SK-N-SH (cell line): ENCODE measurements at regions not wholly inside any gene's neighbourhood (a gene's known extent, or its start where the extent isn't known, plus 50 kb on each side); places are given as distances from the start of the nearest gene placed in this dataset.

Experiments
- CTCF ChIA-PET: fragments of 300-600, 350-600 bp; formaldehyde crosslinking; extraction: SDS; loops from one replicate; lab custom pipeline; 2021; lab: Yijun Ruan, JAX
- POLR2A ChIA-PET: fragments of 350-600 bp; sonication (Branson Sonifier 250); formaldehyde crosslinking; extraction: SDS; loops from one replicate; lab custom pipeline; 2020; ENCODE audit warnings: antibody characterized with exemption, inconsistent platforms; lab: Yijun Ruan, JAX
- DNase-seq: peaks from one replicate; pipeline ENCODE4 v3.0.0; 2012
- H2AFZ ChIP-seq: fragments of 200-600 bp; sonication (generic); 2 replicates; pipeline ENCODE4 v1.8.1; 2016; ENCODE audit warnings: antibody characterized with exemption, mild to moderate bottlenecking, low read depth
- H3F3A ChIP-seq: fragments of 200-600 bp; sonication (generic); replicated peaks from 2 replicates; pipeline ENCODE3; 2016; ENCODE audit warnings: antibody characterized with exemption, mild to moderate bottlenecking; ENCODE audit not compliant: insufficient read depth
- H3K27ac ChIP-seq, 2 experiments: fragments of 200-500 bp in 1 of 2; fragments of 200-600 bp in 1 of 2; sonication (Bioruptor generic) in 1 of 2; sonication (generic), shearing (Covaris generic) in 1 of 2; 2 replicates each; pipeline versions ENCODE4 v1.5.1 to v1.6.1; 2014 to 2016; ENCODE audit warnings: low read depth in 2 of 2, inconsistent platforms in 1 of 2, low read length in 1 of 2, mild to moderate bottlenecking in 1 of 2, mixed read lengths in 1 of 2
- H3K27me3 ChIP-seq: fragments of 200-600 bp; sonication (generic), shearing (Covaris generic); 2 replicates; pipeline ENCODE4 v1.6.1; 2016; ENCODE audit warnings: mixed run types; ENCODE audit not compliant: insufficient read depth
- H3K36me3 ChIP-seq, 2 experiments: fragments of 200-500 bp in 1 of 2; fragments of 200-600 bp in 1 of 2; sonication (Bioruptor generic) in 1 of 2; sonication (generic) in 1 of 2; replicated peaks in 1 of 2; 2 replicates each; pipeline versions ENCODE3 to v1.5.1; 2014 to 2016; ENCODE audit warnings: low read length in 1 of 2, mild to moderate bottlenecking in 1 of 2; ENCODE audit not compliant: insufficient read depth in 2 of 2, control insufficient read depth in 1 of 2
- H3K4me1 ChIP-seq, 2 experiments: fragments of 200-500 bp in 1 of 2; fragments of 200-600 bp in 1 of 2; sonication (Bioruptor generic) in 1 of 2; sonication (generic), shearing (Covaris generic) in 1 of 2; 2 replicates each; pipeline versions ENCODE4 v1.5.1 to v1.6.1; 2014 to 2016; ENCODE audit warnings: low read depth in 1 of 2, low read length in 1 of 2, mixed run types in 1 of 2; ENCODE audit not compliant: insufficient read depth in 2 of 2, control insufficient read depth in 1 of 2
- H3K4me2 ChIP-seq: fragments of 200-600 bp; sonication (generic), shearing (Covaris generic); 2 replicates; pipeline ENCODE4 v1.6.1; 2017; ENCODE audit warnings: mixed run types
- H3K4me3 ChIP-seq, 2 experiments: fragments of 200-500 bp in 1 of 2; fragments of 200-600 bp in 1 of 2; sonication (Bioruptor generic) in 1 of 2; sonication (generic), shearing (Covaris generic) in 1 of 2; 2 replicates each; pipeline versions ENCODE4 v1.5.1 to v1.8.1; 2014 to 2016; ENCODE audit warnings: low read depth in 2 of 2, inconsistent platforms in 1 of 2, low read length in 1 of 2, mild to moderate bottlenecking in 1 of 2, mixed read lengths in 1 of 2, moderate library complexity in 1 of 2
- H3K79me2 ChIP-seq: fragments of 200-600 bp; sonication (generic); 2 replicates; pipeline ENCODE4 v1.8.1; 2017; ENCODE audit warnings: mild to moderate bottlenecking; ENCODE audit not compliant: insufficient read depth
- H3K9ac ChIP-seq: fragments of 200-600 bp; sonication (generic); 2 replicates; pipeline ENCODE4 v1.6.1; 2017; ENCODE audit warnings: mixed run types
- H3K9me2 ChIP-seq: fragments of 200-600 bp; sonication (generic); 2 replicates; pipeline ENCODE4 v1.6.1; 2017; ENCODE audit warnings: mixed run types
- H3K9me3 ChIP-seq: fragments of 200-600 bp; sonication (generic); 2 replicates; pipeline ENCODE4 v1.6.1; 2017; ENCODE audit warnings: mixed run types, mild to moderate bottlenecking, moderate library complexity
- H4K20me1 ChIP-seq: fragments of 200-600 bp; sonication (generic); 2 replicates; pipeline ENCODE4 v1.6.1; 2017; ENCODE audit warnings: mild to moderate bottlenecking, mixed run types; ENCODE audit not compliant: insufficient read depth
- CHD2 ChIP-seq: fragments of 150-350 bp; IDR thresholded peaks from 2 replicates; pipeline ENCODE4 v1.6.1; 2018; ENCODE audit warnings: low read length; ENCODE audit not compliant: partially characterized antibody
- EP300 ChIP-seq, 2 experiments: IDR thresholded peaks; 2 replicates each; pipeline versions ENCODE4 v1.4.0 to v1.6.1; 2012; ENCODE audit warnings: borderline replicate concordance in 1 of 2, low read depth in 1 of 2, low read length in 1 of 2
- FOXJ3 ChIP-seq: sonication (generic); formaldehyde crosslinking; IDR thresholded peaks from 2 replicates; pipeline ENCODE4 v1.5.1; 2020; ENCODE audit warnings: mild to moderate bottlenecking, missing genetic modification reagents
- FOXM1 ChIP-seq: IDR thresholded peaks from 2 replicates; pipeline ENCODE4 v1.4.0; 2012; ENCODE audit warnings: low read depth, mild to moderate bottlenecking
- GABPA ChIP-seq: IDR thresholded peaks from 2 replicates; pipeline ENCODE4 v1.4.0; 2012; ENCODE audit warnings: low read depth, mild to moderate bottlenecking
- JUND ChIP-seq: IDR thresholded peaks from 2 replicates; pipeline ENCODE4 v1.4.0; 2012
- MEF2A ChIP-seq: IDR thresholded peaks from 2 replicates; pipeline ENCODE4 v1.4.0; 2012; ENCODE audit warnings: low read depth, borderline replicate concordance
- NRF1 ChIP-seq: IDR thresholded peaks from 2 replicates; pipeline ENCODE4 v1.6.1; 2012; ENCODE audit warnings: low read depth, mild to moderate bottlenecking, low read length
- RAD21 ChIP-seq: IDR thresholded peaks from 2 replicates; pipeline ENCODE4 v1.6.1; 2012; ENCODE audit warnings: mild to moderate bottlenecking, low read length
- RCOR1 ChIP-seq: fragments of 150-350 bp; IDR thresholded peaks from 2 replicates; pipeline ENCODE4 v1.6.1; 2017; ENCODE audit warnings: antibody characterized with exemption, low read length
- RFX5 ChIP-seq: IDR thresholded peaks from 2 replicates; pipeline ENCODE4 v1.6.1; 2012; ENCODE audit warnings: mild to moderate bottlenecking, improper control_type of control experiment, low read length
- RXRA ChIP-seq: IDR thresholded peaks from 2 replicates; pipeline ENCODE4 v1.4.0; 2012; ENCODE audit warnings: low read depth, mild to moderate bottlenecking, borderline replicate concordance
- TAF1 ChIP-seq: IDR thresholded peaks from 2 replicates; pipeline ENCODE4 v1.6.1; 2012; ENCODE audit warnings: low read depth, mild to moderate bottlenecking, low read length, moderate library complexity, borderline replicate concordance
- TCF12 ChIP-seq: IDR thresholded peaks from 2 replicates; pipeline ENCODE4 v1.4.0; 2012
- TEAD4 ChIP-seq: IDR thresholded peaks from 2 replicates; pipeline ENCODE4 v1.4.0; 2012; ENCODE audit warnings: mild to moderate bottlenecking, borderline replicate concordance; ENCODE audit not compliant: insufficient read depth
- YY1 ChIP-seq: IDR thresholded peaks from 2 replicates; pipeline ENCODE4 v1.4.0; 2012; ENCODE audit warnings: low read depth, mild to moderate bottlenecking
- WGBS: methylation state at CpG from one replicate; pipeline ENCODE4 v1.1.6; 2017; ENCODE audit warnings: low lambda C conversion rate; 5-methylcytosine and 5-hydroxymethylcytosine counted together
- TF ChIP-seq, protein P1 (sequence below): IDR thresholded peaks from 2 replicates; pipeline ENCODE4 v1.6.1; 2012; ENCODE audit warnings: mild to moderate bottlenecking, low read depth, low read length, moderate library complexity
- TF ChIP-seq, protein P2 (sequence below): IDR thresholded peaks from 2 replicates; pipeline ENCODE4; 2012
- TF ChIP-seq, protein P3 (sequence below): fragments of 150-350 bp; IDR thresholded peaks from 2 replicates; pipeline ENCODE4 v1.6.1; 2016; ENCODE audit warnings: mild to moderate bottlenecking, low read depth, low read length
- TF ChIP-seq, protein P4 (sequence below): IDR thresholded peaks from 2 replicates; pipeline ENCODE4 v1.4.0; 2012; ENCODE audit warnings: low read depth, borderline replicate concordance
- TF ChIP-seq, protein P5 (sequence below): fragments of 150-350 bp; IDR thresholded peaks from 2 replicates; pipeline ENCODE4 v1.6.1; 2017; ENCODE audit warnings: antibody characterized with exemption, low read length, low read depth, borderline replicate concordance

DNA sequence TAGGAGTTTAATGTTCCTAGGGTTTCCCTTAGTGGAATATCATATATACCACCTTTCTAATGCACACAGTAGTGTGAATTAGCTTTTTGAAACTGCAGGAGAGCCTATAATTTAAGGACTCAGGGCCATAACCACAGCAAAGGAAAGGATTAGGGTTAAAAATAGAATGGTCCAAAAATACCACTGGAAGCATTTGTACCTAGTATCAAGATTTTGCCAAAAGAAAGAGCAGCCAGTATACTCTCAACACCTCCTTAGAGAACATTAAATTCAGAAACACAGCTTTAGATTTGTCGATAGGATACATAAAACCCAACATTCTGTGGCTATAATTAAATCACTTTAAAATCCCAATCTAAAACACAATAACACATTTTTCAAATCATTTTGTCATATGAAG lies 634.9 kb downstream of the EPHA4 start (continued):
- TF ChIP-seq, protein P1, sequence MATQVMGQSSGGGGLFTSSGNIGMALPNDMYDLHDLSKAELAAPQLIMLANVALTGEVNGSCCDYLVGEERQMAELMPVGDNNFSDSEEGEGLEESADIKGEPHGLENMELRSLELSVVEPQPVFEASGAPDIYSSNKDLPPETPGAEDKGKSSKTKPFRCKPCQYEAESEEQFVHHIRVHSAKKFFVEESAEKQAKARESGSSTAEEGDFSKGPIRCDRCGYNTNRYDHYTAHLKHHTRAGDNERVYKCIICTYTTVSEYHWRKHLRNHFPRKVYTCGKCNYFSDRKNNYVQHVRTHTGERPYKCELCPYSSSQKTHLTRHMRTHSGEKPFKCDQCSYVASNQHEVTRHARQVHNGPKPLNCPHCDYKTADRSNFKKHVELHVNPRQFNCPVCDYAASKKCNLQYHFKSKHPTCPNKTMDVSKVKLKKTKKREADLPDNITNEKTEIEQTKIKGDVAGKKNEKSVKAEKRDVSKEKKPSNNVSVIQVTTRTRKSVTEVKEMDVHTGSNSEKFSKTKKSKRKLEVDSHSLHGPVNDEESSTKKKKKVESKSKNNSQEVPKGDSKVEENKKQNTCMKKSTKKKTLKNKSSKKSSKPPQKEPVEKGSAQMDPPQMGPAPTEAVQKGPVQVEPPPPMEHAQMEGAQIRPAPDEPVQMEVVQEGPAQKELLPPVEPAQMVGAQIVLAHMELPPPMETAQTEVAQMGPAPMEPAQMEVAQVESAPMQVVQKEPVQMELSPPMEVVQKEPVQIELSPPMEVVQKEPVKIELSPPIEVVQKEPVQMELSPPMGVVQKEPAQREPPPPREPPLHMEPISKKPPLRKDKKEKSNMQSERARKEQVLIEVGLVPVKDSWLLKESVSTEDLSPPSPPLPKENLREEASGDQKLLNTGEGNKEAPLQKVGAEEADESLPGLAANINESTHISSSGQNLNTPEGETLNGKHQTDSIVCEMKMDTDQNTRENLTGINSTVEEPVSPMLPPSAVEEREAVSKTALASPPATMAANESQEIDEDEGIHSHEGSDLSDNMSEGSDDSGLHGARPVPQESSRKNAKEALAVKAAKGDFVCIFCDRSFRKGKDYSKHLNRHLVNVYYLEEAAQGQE: no peak
- TF ChIP-seq EP300 (IDR thresholded peaks at IDR 0.05; ENCODE audit: borderline replicate concordance in 1 of 2, low read depth in 1 of 2, low read length in 1 of 2): no peak
- no peak for TF ChIP-seq RFX5

DNA sequence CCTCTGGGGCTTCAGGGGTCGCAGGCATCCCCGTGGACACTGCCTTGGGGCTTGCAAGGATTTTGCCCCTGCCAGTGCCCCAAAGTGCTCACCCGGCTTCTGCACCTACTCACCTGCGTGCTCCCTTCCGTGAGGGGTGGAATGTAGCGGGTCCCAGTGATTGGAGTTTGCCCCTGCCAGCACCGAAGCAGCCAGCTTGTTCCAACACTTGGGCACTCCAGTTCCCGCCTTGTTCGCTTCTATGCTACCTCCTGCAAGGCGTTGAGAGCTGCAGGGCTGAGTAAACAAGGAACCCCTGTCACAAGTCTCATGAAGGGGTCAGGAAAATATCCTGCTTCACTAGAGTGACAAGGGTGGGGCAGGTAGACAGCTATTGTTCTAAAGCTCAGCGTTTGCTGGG lies 631.5 kb downstream of the EPHA4 start:
- H3K9me3 ChIP-seq: no peaks in the 10 kb centered on the region
- TF ChIP-seq TAF1 (no peak), RXRA (no peak), RCOR1 (no peak), FOXM1 (no peak), NRF1 (no peak), FOXJ3 (CRISPR knock-in tag) (no peak), TCF12 (no peak), MEF2A (no peak), JUND (no peak), CHD2 (no peak), RAD21 (no peak), TEAD4 (no peak), YY1 (no peak), GABPA (no peak)
- TF ChIP-seq, protein P2, sequence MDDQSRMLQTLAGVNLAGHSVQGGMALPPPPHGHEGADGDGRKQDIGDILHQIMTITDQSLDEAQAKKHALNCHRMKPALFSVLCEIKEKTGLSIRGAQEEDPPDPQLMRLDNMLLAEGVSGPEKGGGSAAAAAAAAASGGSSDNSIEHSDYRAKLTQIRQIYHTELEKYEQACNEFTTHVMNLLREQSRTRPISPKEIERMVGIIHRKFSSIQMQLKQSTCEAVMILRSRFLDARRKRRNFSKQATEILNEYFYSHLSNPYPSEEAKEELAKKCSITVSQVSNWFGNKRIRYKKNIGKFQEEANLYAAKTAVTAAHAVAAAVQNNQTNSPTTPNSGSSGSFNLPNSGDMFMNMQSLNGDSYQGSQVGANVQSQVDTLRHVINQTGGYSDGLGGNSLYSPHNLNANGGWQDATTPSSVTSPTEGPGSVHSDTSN: no peak
- TF ChIP-seq, protein P3, sequence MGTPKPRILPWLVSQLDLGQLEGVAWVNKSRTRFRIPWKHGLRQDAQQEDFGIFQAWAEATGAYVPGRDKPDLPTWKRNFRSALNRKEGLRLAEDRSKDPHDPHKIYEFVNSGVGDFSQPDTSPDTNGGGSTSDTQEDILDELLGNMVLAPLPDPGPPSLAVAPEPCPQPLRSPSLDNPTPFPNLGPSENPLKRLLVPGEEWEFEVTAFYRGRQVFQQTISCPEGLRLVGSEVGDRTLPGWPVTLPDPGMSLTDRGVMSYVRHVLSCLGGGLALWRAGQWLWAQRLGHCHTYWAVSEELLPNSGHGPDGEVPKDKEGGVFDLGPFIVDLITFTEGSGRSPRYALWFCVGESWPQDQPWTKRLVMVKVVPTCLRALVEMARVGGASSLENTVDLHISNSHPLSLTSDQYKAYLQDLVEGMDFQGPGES: no peak
- TF ChIP-seq, protein P4, sequence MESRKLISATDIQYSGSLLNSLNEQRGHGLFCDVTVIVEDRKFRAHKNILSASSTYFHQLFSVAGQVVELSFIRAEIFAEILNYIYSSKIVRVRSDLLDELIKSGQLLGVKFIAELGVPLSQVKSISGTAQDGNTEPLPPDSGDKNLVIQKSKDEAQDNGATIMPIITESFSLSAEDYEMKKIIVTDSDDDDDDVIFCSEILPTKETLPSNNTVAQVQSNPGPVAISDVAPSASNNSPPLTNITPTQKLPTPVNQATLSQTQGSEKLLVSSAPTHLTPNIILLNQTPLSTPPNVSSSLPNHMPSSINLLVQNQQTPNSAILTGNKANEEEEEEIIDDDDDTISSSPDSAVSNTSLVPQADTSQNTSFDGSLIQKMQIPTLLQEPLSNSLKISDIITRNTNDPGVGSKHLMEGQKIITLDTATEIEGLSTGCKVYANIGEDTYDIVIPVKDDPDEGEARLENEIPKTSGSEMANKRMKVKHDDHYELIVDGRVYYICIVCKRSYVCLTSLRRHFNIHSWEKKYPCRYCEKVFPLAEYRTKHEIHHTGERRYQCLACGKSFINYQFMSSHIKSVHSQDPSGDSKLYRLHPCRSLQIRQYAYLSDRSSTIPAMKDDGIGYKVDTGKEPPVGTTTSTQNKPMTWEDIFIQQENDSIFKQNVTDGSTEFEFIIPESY: no peak
- TF ChIP-seq, protein P5, sequence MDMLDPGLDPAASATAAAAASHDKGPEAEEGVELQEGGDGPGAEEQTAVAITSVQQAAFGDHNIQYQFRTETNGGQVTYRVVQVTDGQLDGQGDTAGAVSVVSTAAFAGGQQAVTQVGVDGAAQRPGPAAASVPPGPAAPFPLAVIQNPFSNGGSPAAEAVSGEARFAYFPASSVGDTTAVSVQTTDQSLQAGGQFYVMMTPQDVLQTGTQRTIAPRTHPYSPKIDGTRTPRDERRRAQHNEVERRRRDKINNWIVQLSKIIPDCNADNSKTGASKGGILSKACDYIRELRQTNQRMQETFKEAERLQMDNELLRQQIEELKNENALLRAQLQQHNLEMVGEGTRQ: no peak
- H4K20me1 ChIP-seq: no peaks in the 10 kb centered on the region
- 47% methylated on average over 4 of the region's 11 CpGs for WGBS
- H3K27me3 ChIP-seq: no peaks in the 10 kb centered on the region
- no peaks in the 10 kb centered on the region for H3K4me1 ChIP-seq
- ChIA-PET CTCF (interaction anchor here (1.7 kb wide), 1 partner anchor 633 kb away, joined by 3 read pairs; no protein-coding TSS in a partner anchor), POLR2A (no interaction called here)
- no peaks in the 10 kb centered on the region for H3F3A ChIP-seq
- H3K9ac ChIP-seq: no peak overlapping the region
- H3K4me2 ChIP-seq: no peak overlapping the region
- H3K79me2 ChIP-seq: no peaks in the 10 kb centered on the region
- H3K4me3 ChIP-seq: no peak overlapping the region
- H3K36me3 ChIP-seq: no peaks in the 10 kb centered on the region
- no peak for DNase-seq
- no peak overlapping the region for H3K27ac ChIP-seq
- H3K9me2 ChIP-seq: no peaks in the 10 kb centered on the region
- no peak overlapping the region for H2AFZ ChIP-seq
